Activated naive CD4-positive, alpha-beta T cell treated with anti-CD3 and anti-CD28 coated beads, Interleukin-2, amount 50 U/mL, for 24 hours (primary cell): ENCODE measurements at regions not wholly inside any gene's neighbourhood (a gene's known extent, or its start where the extent isn't known, plus 50 kb on each side); places are given as distances from the start of the nearest gene placed in this dataset.

Experiments used
- H3K27ac Mint-ChIP-seq: one replicate; pipeline ENCODE4 v1.8.0; 2021; ENCODE audit warnings: mild to moderate bottlenecking, mixed read lengths
- H3K27me3 Mint-ChIP-seq: one replicate; pipeline ENCODE4 v1.8.0; 2021; ENCODE audit warnings: mixed read lengths
- H3K36me3 Mint-ChIP-seq: one replicate; pipeline ENCODE4 v1.8.0; 2021; ENCODE audit warnings: mixed read lengths
- H3K4me1 Mint-ChIP-seq: one replicate; pipeline ENCODE4 v1.8.0; 2021; ENCODE audit warnings: mixed read lengths
- H3K4me3 Mint-ChIP-seq: one replicate; pipeline ENCODE4 v1.8.0; 2021; ENCODE audit warnings: mild to moderate bottlenecking, mixed read lengths
- H3K9me3 Mint-ChIP-seq: one replicate; pipeline ENCODE4 v1.8.0; 2021; ENCODE audit warnings: mixed read lengths

GRCh38 chr18:68555879-68556301 is 159.0 kb downstream of the TMX3 start:
- H3K27me3 Mint-ChIP-seq: no peaks in the 10 kb centered on the region
- no peak overlapping the region for H3K27ac Mint-ChIP-seq
- no peaks in the 10 kb centered on the region for H3K36me3 Mint-ChIP-seq
- H3K4me1 Mint-ChIP-seq: no peaks in the 10 kb centered on the region
- no peaks in the 10 kb centered on the region for H3K9me3 Mint-ChIP-seq
- H3K4me3 Mint-ChIP-seq: no peak overlapping the region

DNA sequence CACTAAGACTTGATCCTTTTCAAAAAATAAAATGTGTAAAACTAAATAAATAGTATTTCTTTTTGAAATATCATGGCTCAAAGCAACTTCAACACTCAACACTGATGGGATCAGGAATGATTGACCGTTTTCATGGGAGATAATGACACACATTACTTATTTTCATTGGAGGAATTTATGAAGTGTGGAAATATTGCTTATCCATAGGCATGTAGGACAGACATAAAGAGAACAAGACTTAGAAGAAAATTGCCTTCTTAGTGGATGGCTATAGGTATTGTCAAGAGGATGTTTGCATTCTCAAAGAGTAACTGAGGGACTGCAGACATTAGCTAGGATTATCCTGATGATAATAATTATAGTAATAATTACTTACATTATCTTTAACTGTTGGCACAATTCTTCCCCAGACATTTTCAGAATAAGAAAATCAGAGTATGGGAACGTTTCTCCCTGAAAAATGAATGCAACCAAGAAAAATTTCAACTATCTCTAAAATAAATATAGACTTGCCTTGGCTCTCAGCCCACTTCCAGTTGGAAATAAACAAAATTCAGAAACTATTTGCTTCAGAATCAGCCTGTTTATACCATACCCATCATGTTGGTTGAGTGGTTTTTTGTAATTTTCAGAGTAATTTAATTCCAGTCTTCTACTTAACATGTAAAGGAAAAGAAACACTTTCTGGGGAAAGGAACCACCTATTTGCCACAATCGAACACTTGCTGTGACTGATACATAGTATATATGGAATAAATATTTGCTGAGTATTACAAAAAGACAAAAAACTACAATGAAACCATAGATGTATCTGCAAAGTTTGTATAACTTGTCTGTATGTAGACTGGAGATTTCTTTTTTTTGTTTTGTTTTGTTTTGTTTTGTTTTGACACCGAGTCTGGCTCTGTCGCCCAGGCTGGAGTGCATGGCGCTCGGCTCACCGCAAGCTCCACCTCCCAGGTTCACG is 165.7 kb downstream of the TMX3 start:
- Mint-ChIP-seq H3K4me3 (no peak overlapping the region), H3K9me3 (no peaks in the 10 kb centered on the region), H3K27ac (no peak overlapping the region), H3K36me3 (no peaks in the 10 kb centered on the region), H3K4me1 (no peaks in the 10 kb centered on the region), H3K27me3 (no peaks in the 10 kb centered on the region)

DNA sequence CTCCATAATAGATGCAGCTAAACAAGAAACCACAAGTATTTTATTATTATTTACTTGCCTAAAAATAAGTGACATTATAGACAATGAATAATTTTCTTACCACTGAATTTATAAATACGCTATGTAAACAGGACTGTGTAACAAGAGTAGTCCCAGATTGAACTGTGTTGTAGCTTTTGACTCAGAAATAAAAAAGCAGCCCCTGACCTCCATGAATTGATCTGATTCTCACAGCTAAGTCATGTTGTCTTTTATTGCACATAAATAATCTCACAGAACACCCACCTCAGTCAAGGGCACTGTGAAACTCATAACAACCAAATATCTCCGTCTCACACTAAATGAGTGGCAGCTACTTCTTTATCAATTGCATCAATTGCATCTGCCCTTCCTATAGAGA is 171.6 kb downstream of the TMX3 start:
- no peak overlapping the region for H3K27ac Mint-ChIP-seq
- H3K4me1 Mint-ChIP-seq: no peaks in the 10 kb centered on the region
- no peak overlapping the region for H3K4me3 Mint-ChIP-seq
- no peaks in the 10 kb centered on the region for H3K36me3 Mint-ChIP-seq
- H3K9me3 Mint-ChIP-seq: no peaks in the 10 kb centered on the region
- no peaks in the 10 kb centered on the region for H3K27me3 Mint-ChIP-seq

DNA sequence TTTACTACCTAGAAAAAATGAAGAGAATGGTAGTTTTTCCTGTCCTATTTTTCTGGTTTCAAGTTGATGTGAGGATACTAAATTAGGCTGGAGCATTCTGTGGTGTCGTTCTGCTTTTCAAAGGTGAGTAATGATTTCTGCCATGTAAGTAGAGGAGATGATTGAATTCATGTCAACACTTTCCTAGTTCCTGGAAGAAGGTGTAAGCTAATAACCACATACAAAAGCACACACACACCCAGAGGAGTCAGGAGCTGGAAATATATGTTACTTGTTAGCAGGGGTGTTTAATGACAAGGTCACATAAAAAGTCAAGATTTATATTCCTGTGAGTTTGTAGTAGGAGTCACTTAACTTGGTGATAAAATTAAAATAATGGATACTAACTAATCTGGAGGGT is 172.1 kb downstream of the TMX3 start:
- Mint-ChIP-seq H3K9me3 (no peaks in the 10 kb centered on the region), H3K4me3 (no peak overlapping the region), H3K4me1 (no peaks in the 10 kb centered on the region), H3K27me3 (no peaks in the 10 kb centered on the region), H3K27ac (no peak overlapping the region), H3K36me3 (no peaks in the 10 kb centered on the region)

- H3K4me3 Mint-ChIP-seq: no peak overlapping the region
- H3K9me3 Mint-ChIP-seq: no peaks in the 10 kb centered on the region
- H3K27ac Mint-ChIP-seq: no peak overlapping the region
- H3K36me3 Mint-ChIP-seq: no peaks in the 10 kb centered on the region
- H3K4me1 Mint-ChIP-seq: no peaks in the 10 kb centered on the region
- no peaks in the 10 kb centered on the region for H3K27me3 Mint-ChIP-seq
These were observed 181.3 kb downstream of the TMX3 start for GRCh38 chr18:68533641-68534040.

DNA sequence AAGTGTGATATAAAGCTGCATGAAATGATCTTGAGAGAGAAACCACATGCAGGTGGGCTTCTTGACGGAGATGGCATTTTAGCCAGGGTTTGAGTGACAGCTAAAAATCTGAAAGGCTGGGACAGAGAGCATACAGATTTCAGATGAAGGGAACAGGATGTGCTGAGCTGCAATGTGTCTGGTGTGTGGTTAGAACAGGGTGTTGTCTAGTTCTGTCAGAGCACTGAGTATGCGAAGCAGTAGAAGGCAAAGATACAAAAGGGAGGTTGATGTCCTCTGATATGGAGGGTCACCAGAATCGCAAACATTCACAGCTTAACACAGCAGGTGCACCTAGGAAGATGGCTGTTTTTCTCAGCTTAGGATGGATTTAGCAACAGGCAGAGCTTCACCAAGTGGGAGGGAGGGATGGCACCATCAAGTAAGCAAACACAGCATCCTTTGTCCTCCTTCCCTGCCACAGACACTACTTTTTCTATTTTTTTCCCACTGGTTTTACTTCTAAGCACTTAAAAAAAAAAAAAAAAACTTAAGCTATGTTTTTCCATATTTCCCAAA is 182.5 kb downstream of the TMX3 start:
- H3K4me3 Mint-ChIP-seq: no peak overlapping the region
- H3K9me3 Mint-ChIP-seq: no peaks in the 10 kb centered on the region
- no peak overlapping the region for H3K27ac Mint-ChIP-seq
- H3K4me1 Mint-ChIP-seq: no peaks in the 10 kb centered on the region
- H3K27me3 Mint-ChIP-seq: no peaks in the 10 kb centered on the region
- no peaks in the 10 kb centered on the region for H3K36me3 Mint-ChIP-seq

DNA sequence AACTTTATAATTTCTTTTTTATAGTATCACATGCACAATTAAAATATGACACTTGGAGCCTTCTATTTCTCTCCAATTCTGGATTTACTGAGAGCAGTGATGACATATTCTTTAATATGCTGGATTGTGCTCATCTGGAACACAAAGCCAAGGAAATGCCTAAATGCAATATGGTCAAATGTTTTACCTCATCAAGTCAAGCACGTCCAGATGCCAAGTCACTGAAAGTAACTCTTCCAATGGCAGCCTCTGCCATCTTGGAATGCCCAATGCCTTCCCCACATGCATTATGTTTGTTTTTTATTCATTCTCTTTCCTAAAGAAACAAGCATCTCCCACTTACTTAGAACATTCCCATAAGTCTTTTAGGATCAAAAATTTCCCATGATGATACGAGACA is 189.8 kb downstream of the TMX3 start:
- Mint-ChIP-seq H3K4me1 (no peaks in the 10 kb centered on the region), H3K36me3 (no peaks in the 10 kb centered on the region), H3K9me3 (no peaks in the 10 kb centered on the region), H3K27ac (no peak overlapping the region), H3K27me3 (peaks cover 1% of the 10 kb centered on the region), H3K4me3 (no peak overlapping the region)

DNA sequence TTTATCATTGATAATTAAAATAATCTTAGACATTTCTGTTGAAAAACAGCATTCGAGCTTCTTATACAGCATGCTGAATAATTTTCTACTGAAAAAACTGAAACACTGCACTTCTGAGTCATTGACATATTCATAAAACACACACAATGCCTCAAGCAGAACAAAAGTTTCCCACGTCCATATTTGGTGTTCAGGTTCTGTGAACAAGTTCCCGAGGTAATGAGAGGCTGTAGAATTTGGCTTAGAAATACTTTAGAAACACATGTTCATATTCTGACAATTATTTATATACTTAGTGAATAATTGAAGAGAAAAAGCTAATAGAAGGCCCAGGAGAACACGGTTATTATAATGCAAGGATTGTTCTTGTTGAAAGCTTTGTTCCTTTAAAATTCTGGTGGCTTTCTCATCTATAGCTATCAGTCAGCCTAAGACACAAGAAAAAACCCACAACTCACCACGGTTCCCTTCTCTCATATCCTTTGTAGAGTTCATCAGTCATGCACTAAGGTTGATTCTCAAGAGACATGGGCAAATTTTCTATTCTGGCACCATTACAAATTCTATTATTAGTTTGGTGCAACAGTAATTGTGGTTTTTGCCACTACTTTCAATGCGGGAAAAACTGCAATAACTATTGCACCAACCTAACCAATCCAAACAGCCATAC is 194.4 kb downstream of the TMX3 start:
- no peak overlapping the region for H3K4me3 Mint-ChIP-seq
- peaks cover 1% of the 10 kb centered on the region for H3K27me3 Mint-ChIP-seq

DNA sequence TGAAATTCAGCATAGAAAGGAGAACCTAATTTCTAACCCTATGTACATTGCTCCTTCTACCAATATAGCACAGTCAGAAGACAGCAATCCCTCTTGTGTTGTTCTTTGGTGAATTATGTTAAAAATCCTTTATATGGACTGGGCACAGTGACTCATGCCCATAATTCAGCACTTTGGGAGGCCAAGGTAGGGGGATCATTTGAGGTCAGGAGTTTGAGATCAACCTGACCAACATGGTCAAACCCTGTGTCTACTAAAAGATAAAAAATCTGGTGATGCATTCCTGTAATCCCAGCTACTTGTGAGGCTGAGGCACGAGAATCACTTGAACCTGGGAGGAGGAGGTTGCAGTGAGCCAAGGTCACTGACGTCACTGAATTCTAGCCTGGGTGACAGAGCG is 195.6 kb downstream of the TMX3 start:
- Mint-ChIP-seq H3K36me3 (no peaks in the 10 kb centered on the region), H3K27me3 (no peaks in the 10 kb centered on the region), H3K9me3 (no peaks in the 10 kb centered on the region), H3K27ac (no peak overlapping the region), H3K4me1 (no peaks in the 10 kb centered on the region), H3K4me3 (no peak overlapping the region)

More for the DNA sequence above, 194.4 kb downstream of the TMX3 start:
- no peaks in the 10 kb centered on the region for H3K4me1 Mint-ChIP-seq
- H3K9me3 Mint-ChIP-seq: no peaks in the 10 kb centered on the region
- no peak overlapping the region for H3K27ac Mint-ChIP-seq
- no peaks in the 10 kb centered on the region for H3K36me3 Mint-ChIP-seq

- H3K9me3 Mint-ChIP-seq: peaks cover 4% of the 10 kb centered on the region
- H3K4me3 Mint-ChIP-seq: no peak overlapping the region
- no peaks in the 10 kb centered on the region for H3K4me1 Mint-ChIP-seq
- no peaks in the 10 kb centered on the region for H3K27me3 Mint-ChIP-seq
- no peaks in the 10 kb centered on the region for H3K36me3 Mint-ChIP-seq
- H3K27ac Mint-ChIP-seq: no peak overlapping the region
These were observed 205.0 kb downstream of the TMX3 start for GRCh38 chr18:68509902-68510301.

GRCh38 chr18:68507781-68508180 is 207.1 kb downstream of the TMX3 start:
- no peak overlapping the region for H3K27ac Mint-ChIP-seq
- H3K27me3 Mint-ChIP-seq: no peaks in the 10 kb centered on the region
- H3K4me3 Mint-ChIP-seq: no peak overlapping the region
- H3K36me3 Mint-ChIP-seq: no peaks in the 10 kb centered on the region
- peaks cover 4% of the 10 kb centered on the region for H3K9me3 Mint-ChIP-seq
- no peaks in the 10 kb centered on the region for H3K4me1 Mint-ChIP-seq

- Mint-ChIP-seq H3K4me3 (no peak overlapping the region), H3K27ac (no peak overlapping the region), H3K9me3 (no peaks in the 10 kb centered on the region), H3K4me1 (no peaks in the 10 kb centered on the region), H3K36me3 (no peaks in the 10 kb centered on the region), H3K27me3 (no peaks in the 10 kb centered on the region)
These were observed 209.7 kb downstream of the TMX3 start for GRCh38 chr18:68505178-68505574.

DNA sequence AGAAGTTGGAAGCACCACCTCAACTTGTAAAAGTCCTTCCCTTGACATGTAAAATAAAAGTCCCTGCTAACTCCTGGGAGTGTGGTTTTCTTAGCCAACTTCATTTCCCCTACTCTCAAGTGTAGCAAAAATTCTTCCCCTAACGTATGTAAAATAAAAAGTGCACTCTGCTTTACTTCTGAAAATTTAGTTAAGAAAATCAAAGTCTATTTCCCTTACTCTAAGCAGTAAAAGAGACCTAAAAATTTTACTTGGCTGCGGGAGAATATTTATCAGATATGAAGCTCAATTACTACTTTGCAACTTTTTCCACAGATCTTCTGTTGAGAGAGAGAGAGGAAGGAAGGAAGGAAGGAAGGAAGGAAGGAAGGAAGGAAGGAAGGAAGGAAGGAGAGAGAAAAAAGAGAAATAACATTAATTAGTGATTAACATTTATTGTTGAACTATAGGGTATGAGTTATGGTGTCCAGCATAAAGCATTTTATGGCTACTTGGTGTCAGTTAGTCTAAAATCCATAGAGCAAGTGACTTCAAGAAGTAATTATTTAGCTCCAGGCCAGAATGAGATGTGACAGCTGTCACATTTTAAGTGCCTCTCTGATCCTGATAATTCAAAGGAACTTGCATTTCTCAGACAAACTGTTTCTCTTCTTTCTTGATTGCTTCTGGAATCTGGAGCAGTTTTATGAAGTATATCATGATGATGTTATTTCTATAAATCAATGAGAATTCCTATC is 210.3 kb downstream of the TMX3 start:
- H3K27me3 Mint-ChIP-seq: no peaks in the 10 kb centered on the region
- H3K9me3 Mint-ChIP-seq: no peaks in the 10 kb centered on the region
- H3K27ac Mint-ChIP-seq: no peak overlapping the region
- H3K4me1 Mint-ChIP-seq: no peaks in the 10 kb centered on the region
- H3K36me3 Mint-ChIP-seq: no peaks in the 10 kb centered on the region
- H3K4me3 Mint-ChIP-seq: no peak overlapping the region

GRCh38 chr18:68500556-68500955 is 214.4 kb downstream of the TMX3 start:
- no peaks in the 10 kb centered on the region for H3K4me1 Mint-ChIP-seq
- no peaks in the 10 kb centered on the region for H3K27me3 Mint-ChIP-seq
- no peaks in the 10 kb centered on the region for H3K9me3 Mint-ChIP-seq
- H3K36me3 Mint-ChIP-seq: no peaks in the 10 kb centered on the region
- H3K4me3 Mint-ChIP-seq: no peak overlapping the region
- H3K27ac Mint-ChIP-seq: no peak overlapping the region

- Mint-ChIP-seq H3K9me3 (no peaks in the 10 kb centered on the region), H3K27ac (no peak overlapping the region), H3K4me1 (no peaks in the 10 kb centered on the region), H3K4me3 (no peak overlapping the region), H3K36me3 (no peaks in the 10 kb centered on the region), H3K27me3 (no peaks in the 10 kb centered on the region)
These were observed 215.8 kb downstream of the TMX3 start for GRCh38 chr18:68499141-68499540.
